ENCODE measurements at regions not wholly inside any gene's neighbourhood (a gene's known extent, or its start where the extent isn't known, plus 50 kb on each side); places are given as distances from the start of the nearest gene placed in this dataset.

DNA sequence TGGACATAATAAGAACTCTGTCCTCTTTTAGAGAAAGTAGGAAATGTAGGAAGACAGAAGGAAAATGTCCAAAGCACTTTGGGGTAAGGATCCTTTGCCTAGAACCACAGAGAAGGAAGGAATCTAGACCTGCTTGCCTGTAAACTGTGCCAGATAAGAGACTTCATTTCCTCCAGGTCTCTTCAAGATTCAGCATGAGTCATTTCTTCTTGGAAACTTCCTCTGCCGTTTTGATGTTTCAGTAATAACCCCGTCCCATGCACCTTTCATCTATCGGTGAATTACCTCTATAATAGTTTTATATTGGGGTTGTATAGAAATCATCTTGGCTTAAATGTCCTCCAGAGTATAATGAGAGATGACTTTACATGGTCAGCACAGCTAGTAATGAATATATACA is 63.2 kb upstream of the LRATD1 start:
- Histone ChIP-seq H2AFZ (ENCODE audit: low read length) (no peak overlapping the region), H3K9ac (replicated peaks in 1 of 4; ENCODE audit: extremely low read depth in 1 of 4, low read depth in 3 of 4, low read length in 3 of 4) (no peak overlapping the region), H3K18ac (ENCODE audit: extremely low read depth, low read length) (no peak overlapping the region), H4K8ac (ENCODE audit: extremely low read depth, insufficient read depth, low read length) (no peak overlapping the region), H3K4me2 (ENCODE audit: insufficient read depth in 1 of 2, low read depth in 2 of 2, low read length in 2 of 2) (no peak overlapping the region), H2AK5ac (ENCODE audit: low read depth, low read length) (no peak overlapping the region), H2BK12ac (ENCODE audit: low read depth, low read length) (no peak overlapping the region), H3K27me3 (replicated peaks in 1 of 4; ENCODE audit: control insufficient read depth in 3 of 4, extremely low read depth in 1 of 4, insufficient read depth in 3 of 4, low read length in 3 of 4) (peaks cover 0 to 1% (median 0%) of the 10 kb centered on the region in 4 experiments; a peak in 1 of 7 replicates), H2BK120ac (replicated peaks; ENCODE audit: low read depth, low read length) (no peak overlapping the region), H2BK5ac (ENCODE audit: low read depth, low read length) (no peak overlapping the region), H4K5ac (ENCODE audit: insufficient read length, low read depth, low read length) (no peak overlapping the region), H3K79me1 (ENCODE audit: low read depth, low read length) (no peaks in the 10 kb centered on the region), H3K14ac (ENCODE audit: insufficient read length) (no peak overlapping the region), H2BK15ac (ENCODE audit: low read length) (no peak overlapping the region), H3K27ac (ENCODE audit: low read depth, low read length) (no peak overlapping the region), H4K91ac (replicated peaks; ENCODE audit: insufficient read length, low read length) (no peak overlapping the region), H3K79me2 (ENCODE audit: control insufficient read depth in 1 of 2, insufficient read depth in 2 of 2, low read length in 2 of 2) (no peaks in the 10 kb centered on the region), H3K23me2 (ENCODE audit: low read depth, low read length) (no peaks in the 10 kb centered on the region), H3K56ac (replicated peaks; ENCODE audit: insufficient read length, low read depth, low read length) (no peak overlapping the region), H3K9me3 (ENCODE audit: insufficient read depth in 2 of 2, low read depth in 1 of 2, low read length in 1 of 2) (no peaks in the 10 kb centered on the region), H3K23ac (ENCODE audit: insufficient read length) (no peak overlapping the region), H3K36me3 (ENCODE audit: control insufficient read depth in 2 of 4, insufficient read depth in 4 of 4, low read length in 3 of 4) (no peaks in the 10 kb centered on the region), H3K4me3 (ENCODE audit: extremely low read depth in 1 of 4, insufficient read depth in 2 of 4, low read depth in 3 of 4, low read length in 4 of 4) (no peak overlapping the region), H2BK20ac (ENCODE audit: low read length) (no peak overlapping the region), H4K20me1 (replicated peaks in 1 of 2; ENCODE audit: control insufficient read depth in 1 of 2, insufficient read depth in 2 of 2, low read length in 2 of 2) (no peaks in the 10 kb centered on the region), H3K4ac (replicated peaks; ENCODE audit: insufficient read length, low read depth, low read length) (no peak overlapping the region), H3K4me1 (replicated peaks in 1 of 4; ENCODE audit: control insufficient read depth in 3 of 4, insufficient read depth in 4 of 4, low read length in 3 of 4) (no peaks in the 10 kb centered on the region)
- TF ChIP-seq NANOG (IDR thresholded peaks at IDR 0.05; ENCODE audit: insufficient read depth, low read depth, low read length, poor library complexity, severe bottlenecking), result no peak
- TF ChIP-seq, protein P1, sequence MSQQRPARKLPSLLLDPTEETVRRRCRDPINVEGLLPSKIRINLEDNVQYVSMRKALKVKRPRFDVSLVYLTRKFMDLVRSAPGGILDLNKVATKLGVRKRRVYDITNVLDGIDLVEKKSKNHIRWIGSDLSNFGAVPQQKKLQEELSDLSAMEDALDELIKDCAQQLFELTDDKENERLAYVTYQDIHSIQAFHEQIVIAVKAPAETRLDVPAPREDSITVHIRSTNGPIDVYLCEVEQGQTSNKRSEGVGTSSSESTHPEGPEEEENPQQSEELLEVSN (IDR thresholded peaks at IDR 0.05), result no peak
- no peak for TF ChIP-seq SP2 (IDR thresholded peaks at IDR 0.05; ENCODE audit: low read length)
- TF ChIP-seq TAF1 (IDR thresholded peaks at IDR 0.05; ENCODE audit: low read depth, low read length), result no peak
- no peak for TF ChIP-seq TEAD4 (IDR thresholded peaks at IDR 0.05; ENCODE audit: low read depth, low read length)
- TF ChIP-seq POLR2A (IDR thresholded peaks at IDR 0.05; ENCODE audit: control extremely low read depth in 1 of 2, low read depth in 2 of 2, low read length in 2 of 2), result no peak
- TF ChIP-seq CBX8 (IDR thresholded peaks at IDR 0.05; ENCODE audit: borderline replicate concordance, low read depth, low read length), result no peak
- TF ChIP-seq SIN3A (conservative IDR thresholded peaks at IDR 0.05 in 1 of 2, IDR thresholded peaks at IDR 0.05 in 1 of 2; ENCODE audit: low read depth in 1 of 2, low read length in 2 of 2), result no peak
- TF ChIP-seq, protein P2, sequence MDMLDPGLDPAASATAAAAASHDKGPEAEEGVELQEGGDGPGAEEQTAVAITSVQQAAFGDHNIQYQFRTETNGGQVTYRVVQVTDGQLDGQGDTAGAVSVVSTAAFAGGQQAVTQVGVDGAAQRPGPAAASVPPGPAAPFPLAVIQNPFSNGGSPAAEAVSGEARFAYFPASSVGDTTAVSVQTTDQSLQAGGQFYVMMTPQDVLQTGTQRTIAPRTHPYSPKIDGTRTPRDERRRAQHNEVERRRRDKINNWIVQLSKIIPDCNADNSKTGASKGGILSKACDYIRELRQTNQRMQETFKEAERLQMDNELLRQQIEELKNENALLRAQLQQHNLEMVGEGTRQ (IDR thresholded peaks at IDR 0.05; ENCODE audit: low read length), result no peak
- FAIRE-seq (no peak), DNase-seq (ENCODE audit: low read depth in 1 of 2, low spot score in 2 of 2) (no peak)
- ChIA-PET POLR2A (ENCODE audit: partially characterized antibody) (no interaction called here), CTCF (ENCODE audit: partially characterized antibody) (no interaction called here)
- WGBS, 2 experiments (ENCODE audit: extremely low coverage in 1 of 2, insufficient coverage in 1 of 2, insufficient read length in 1 of 2, insufficient replicate concordance in 2 of 2, low coverage in 1 of 2, low lambda C conversion rate in 2 of 2, missing lambda C conversion rate in 1 of 2), result 88% methylated on average over 3 of the region's 3 CpGs; no CpG with 5 or more reads in 1 of the 2 experiments

Measured in H1 (cell line).